ENCODE measurements at regions not wholly inside any gene's neighbourhood (a gene's known extent, or its start where the extent isn't known, plus 50 kb on each side); places are given as distances from the start of the nearest gene placed in this dataset.
"Not testable (repeated sequence)": the region's sequence is repeated elsewhere in the genome, so short reads cannot be mapped to it uniquely, and the experiment has no call there.

- DNase-seq, result no peak
These were observed 443.8 kb downstream of the MID1IP1 start for GRCh38 chrX:39245024-39245423.

- DNase-seq, result no peak
These were observed 446.3 kb downstream of the MID1IP1 start for GRCh38 chrX:39247536-39247935.

GRCh38 chrX:39248330-39248729, 447.1 kb downstream of the MID1IP1 start:
- no peak for DNase-seq

GRCh38 chrX:39249999-39250398, 448.7 kb downstream of the MID1IP1 start:
- DNase-seq, result no peak

GRCh38 chrX:39251995-39252394, 450.7 kb downstream of the MID1IP1 start:
- DNase-seq, result no peak

- no peak for DNase-seq
These were observed 452.3 kb downstream of the MID1IP1 start for GRCh38 chrX:39253551-39253950.

- no peak for DNase-seq
These were observed 457.1 kb downstream of the MID1IP1 start for GRCh38 chrX:39258331-39258730.

GRCh38 chrX:39260965-39261364, 459.7 kb downstream of the MID1IP1 start:
- no peak for DNase-seq

GRCh38 chrX:39261446-39262147, 460.3 kb downstream of the MID1IP1 start:
- no peak for DNase-seq

- DNase-seq, result no peak
These were observed 461.4 kb downstream of the MID1IP1 start for GRCh38 chrX:39262641-39263040.

- DNase-seq, result no peak
These were observed 462.8 kb downstream of the MID1IP1 start for GRCh38 chrX:39264023-39264422.

- no peak for DNase-seq
These were observed 465.9 kb downstream of the MID1IP1 start for GRCh38 chrX:39267176-39267575.

GRCh38 chrX:39268207-39268606, 466.9 kb downstream of the MID1IP1 start:
- DNase-seq, result no peak

- DNase-seq, result no peak
These were observed 474.3 kb downstream of the MID1IP1 start for GRCh38 chrX:39275500-39276068.

GRCh38 chrX:39277685-39278390, 476.6 kb downstream of the MID1IP1 start:
- DNase-seq, result not testable (repeated sequence)

GRCh38 chrX:39283239-39283638, 482.0 kb downstream of the MID1IP1 start:
- DNase-seq, result no peak

- DNase-seq, result no peak
These were observed 487.3 kb downstream of the MID1IP1 start for GRCh38 chrX:39288592-39288991.

GRCh38 chrX:39289827-39290226, 488.6 kb downstream of the MID1IP1 start:
- no peak for DNase-seq

- no peak for DNase-seq
These were observed 491.9 kb downstream of the MID1IP1 start for GRCh38 chrX:39293203-39293602.

GRCh38 chrX:39296472-39296871, 495.2 kb downstream of the MID1IP1 start:
- DNase-seq, result no peak

- DNase-seq, result no peak
These were observed 497.6 kb downstream of the MID1IP1 start for GRCh38 chrX:39298821-39299220.

- DNase-seq, result no peak
These were observed 498.4 kb downstream of the MID1IP1 start for GRCh38 chrX:39299615-39300014.

GRCh38 chrX:39301036-39301435, 499.8 kb downstream of the MID1IP1 start:
- no peak for DNase-seq

- DNase-seq, result no peak
These were observed 501.6 kb downstream of the MID1IP1 start for GRCh38 chrX:39302838-39303237.

All from activated T-cell treated with anti-CD3 and anti-CD28 coated beads for 4 hours (primary cell).